ENCODE measurements at regions not wholly inside any gene's neighbourhood (a gene's known extent, or its start where the extent isn't known, plus 50 kb on each side); places are given as distances from the start of the nearest gene placed in this dataset.
"Not testable (repeated sequence)": the region's sequence is repeated elsewhere in the genome, so short reads cannot be mapped to it uniquely, and the experiment has no call there.

DNA sequence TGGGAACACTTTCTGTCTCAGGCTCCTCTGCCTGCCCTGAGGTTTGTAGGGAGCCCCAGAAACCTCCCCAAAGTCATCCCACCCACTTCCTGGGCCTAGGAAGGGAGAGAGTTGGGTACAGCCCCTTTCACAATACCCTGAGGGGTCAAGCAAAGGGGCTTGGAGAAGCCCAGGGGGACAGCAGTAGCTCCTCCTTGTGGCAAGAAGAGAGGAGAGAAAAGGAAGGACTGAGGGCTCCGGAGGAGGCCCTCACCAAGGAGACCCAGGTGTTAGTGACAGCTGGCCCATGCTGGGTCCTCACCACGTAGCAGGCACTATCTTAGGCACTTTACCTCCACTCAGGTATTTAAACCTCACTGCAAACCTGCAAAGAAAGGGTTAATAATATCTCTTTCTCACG is 112.8 kb downstream of the IRX5 start:
- no peak for DNase-seq

- no peak for DNase-seq
These were observed 113.7 kb downstream of the IRX5 start for GRCh38 chr16:55044201-55044975.

- no peak for DNase-seq
These were observed 114.7 kb downstream of the IRX5 start for GRCh38 chr16:55045329-55045728.

GRCh38 chr16:55045756-55046460 is 115.2 kb downstream of the IRX5 start:
- no peak for DNase-seq

DNA sequence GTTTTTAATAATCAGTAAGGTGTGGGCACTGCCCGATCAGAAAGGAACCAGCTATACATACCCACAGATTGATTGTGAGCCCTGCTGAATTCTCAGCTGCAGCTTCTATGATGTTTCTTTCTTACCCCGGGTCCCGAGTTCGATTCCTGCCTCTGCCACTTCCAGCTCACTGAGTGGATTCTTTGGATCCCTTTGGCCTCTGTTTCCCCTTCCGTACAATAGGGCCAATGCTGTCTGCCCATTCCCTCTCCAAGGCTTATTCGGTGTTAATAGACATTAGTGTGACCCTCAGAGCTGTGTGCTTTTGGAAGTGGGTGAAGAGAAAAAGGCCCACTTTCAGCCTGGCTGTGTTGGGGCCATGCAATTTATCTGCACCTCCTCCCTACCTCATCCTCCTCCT is 115.8 kb downstream of the IRX5 start:
- no peak for DNase-seq

GRCh38 chr16:55046916-55047315 is 116.3 kb downstream of the IRX5 start:
- DNase-seq, result no peak

- no peak for DNase-seq
These were observed 116.7 kb downstream of the IRX5 start for GRCh38 chr16:55047331-55047730.

DNA sequence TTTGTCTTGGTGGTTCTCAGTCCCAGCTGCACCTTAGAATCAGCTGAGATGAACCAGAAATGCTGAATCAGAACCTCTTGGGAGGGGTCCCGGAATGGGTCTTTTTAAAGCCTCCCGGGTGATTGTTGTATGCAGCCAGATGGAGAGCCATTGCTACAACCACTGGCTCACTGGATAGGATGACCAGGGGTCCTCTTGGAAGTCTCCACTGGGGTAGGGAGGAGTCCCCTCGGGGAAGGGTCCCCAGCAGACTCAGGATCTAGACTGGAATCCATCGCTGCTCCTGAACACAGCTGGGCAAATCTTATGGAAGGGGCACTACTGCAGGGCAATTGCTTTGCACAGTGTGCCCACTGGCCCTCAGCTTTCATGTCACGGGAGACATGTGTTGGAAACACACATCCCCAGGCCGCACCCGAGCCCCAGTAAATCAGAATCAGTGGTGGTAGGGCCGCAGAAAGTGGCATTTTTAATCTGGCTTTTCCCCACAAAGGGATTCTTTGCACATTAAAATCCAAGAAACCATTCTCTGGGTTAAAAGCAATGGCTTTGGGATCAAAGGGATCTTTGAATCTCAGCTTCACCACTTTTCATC is 117.3 kb downstream of the IRX5 start:
- DNase-seq, result no peak

DNA sequence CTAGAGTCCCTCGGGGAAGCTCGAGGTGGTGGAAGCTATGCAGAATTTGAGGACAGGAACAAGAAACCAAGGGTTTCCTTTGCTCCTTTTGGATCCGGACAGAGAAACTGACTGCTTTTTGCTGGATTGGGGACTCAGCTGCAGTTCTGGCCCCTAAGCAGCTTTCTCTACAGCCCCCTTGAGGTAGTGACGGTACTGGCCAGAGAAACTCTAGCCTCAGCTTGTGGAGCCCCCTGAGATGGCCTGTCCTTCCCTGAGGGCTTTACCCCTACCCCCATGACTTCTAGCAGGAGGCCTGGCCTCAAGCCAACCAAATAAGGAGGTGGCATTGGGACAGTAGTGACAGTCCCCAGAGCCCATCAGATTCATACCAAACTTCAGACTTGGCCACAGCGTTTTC is 118.1 kb downstream of the IRX5 start:
- no peak for DNase-seq

GRCh38 chr16:55051571-55052347 is 121.1 kb downstream of the IRX5 start:
- DNase-seq, result no peak

GRCh38 chr16:55052348-55052734 is 121.7 kb downstream of the IRX5 start:
- no peak for DNase-seq

DNA sequence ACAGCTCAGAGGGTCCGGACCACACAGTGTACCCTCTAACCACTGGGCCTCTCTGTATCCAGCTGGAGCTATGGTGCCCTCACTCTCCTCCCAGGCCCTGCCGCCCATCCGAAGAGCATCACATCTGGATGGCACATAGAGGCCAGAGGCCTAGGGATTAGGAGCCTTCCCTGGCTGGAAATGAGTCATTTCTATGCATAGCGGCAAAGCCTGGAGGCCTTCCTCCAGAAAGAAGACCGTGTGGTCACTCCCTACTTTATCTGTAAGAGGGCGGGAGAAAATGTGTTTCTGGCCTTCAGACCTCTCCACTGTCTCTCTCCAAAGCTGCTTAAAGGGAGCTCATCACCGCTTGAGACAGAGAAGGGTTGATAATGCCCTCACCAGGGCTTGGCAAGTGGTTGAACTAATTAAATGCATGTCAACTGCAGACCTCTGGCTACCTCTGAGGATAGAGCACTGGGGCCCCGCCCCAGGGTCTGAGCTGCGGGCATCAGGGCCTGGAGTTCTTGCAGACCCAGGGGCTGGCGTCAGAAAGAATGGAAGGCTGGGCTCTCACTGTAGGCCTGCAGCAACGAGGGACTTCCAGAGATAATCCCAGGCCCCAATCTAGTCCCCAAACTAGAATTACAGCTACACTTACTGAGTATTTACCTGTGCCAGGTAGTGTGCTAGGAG is 122.2 kb downstream of the IRX5 start:
- no peak for DNase-seq

DNA sequence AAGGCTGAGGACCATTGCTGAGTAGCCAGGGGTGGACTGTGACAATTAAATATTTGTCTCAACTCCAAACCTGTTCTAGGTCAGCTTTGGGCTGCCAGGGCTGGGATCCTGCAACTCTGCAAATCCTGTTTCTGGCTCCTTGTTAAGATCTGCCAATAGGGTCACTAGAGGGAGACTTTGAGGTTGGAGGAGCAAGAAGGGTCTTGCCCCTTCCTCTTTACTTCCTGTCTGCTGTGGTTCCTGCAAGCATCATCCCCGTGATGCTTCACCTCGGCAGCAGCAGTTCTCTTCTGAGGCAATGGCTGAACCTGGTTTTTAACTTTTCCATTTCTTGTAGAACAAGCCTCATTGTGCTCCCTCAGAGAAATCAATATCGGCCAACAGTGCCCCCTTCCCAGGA is 124.6 kb downstream of the IRX5 start:
- DNase-seq, result no peak

GRCh38 chr16:55056585-55057401 is 126.1 kb downstream of the IRX5 start:
- no peak for DNase-seq

DNA sequence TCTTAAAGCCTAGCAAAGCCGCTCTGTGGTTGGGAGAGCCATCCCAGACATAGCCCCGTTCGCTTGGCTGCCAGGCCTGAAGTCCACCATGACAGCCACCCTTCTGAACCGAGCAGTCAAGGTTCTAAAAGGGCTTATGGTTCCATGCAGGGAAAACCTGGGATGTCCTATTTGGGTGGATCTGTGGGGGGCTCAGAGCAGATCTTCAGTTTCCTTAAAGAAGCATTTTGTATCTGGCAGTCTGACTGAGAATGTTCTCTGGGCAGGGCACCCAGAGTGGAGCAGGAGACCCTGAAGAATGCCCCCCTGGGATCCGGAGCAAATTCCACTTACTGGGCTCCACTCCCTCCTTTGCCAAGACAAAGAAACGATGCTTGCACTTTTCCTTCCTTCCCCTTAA is 127.2 kb downstream of the IRX5 start:
- DNase-seq, result no peak

DNA sequence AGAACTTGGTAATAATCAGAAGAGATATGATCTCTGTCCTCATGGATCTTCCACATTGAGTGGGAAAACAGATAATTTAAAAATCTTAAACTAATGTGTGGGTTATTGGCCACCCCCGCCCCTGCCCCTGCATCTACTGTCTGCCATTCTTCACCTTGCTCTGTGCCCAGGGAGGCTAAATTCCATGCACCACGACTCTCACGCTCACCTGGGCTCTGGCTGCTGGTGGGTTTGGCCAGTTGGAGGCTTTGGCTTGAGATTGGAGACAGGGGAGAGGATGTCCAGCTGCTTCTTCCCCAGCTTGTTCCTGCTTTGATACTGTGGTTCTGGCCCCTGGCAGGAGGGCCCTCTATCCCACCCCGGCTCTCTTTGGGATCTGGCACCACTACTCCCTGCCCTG is 127.9 kb downstream of the IRX5 start:
- DNase-seq, result no peak

DNA sequence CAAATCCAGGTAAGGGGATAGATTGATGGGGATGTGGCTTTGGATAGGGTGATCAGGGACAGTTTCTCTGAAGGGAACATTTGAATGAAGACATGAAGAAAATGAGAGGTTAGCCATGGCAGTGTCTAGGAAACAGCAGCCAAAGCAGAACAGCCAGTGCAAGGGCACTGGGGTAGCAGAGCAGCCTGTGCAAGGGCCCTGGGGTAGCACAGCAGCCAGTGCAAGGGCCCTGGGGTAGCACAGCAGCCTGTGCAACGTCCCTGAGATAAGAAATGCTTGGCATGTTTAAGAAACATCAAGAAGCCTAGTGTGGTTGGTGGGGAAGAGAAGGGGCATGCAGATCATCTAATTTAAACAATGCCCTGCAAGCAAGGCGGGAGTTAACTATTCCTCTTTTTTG is 128.5 kb downstream of the IRX5 start:
- DNase-seq, result no peak

DNA sequence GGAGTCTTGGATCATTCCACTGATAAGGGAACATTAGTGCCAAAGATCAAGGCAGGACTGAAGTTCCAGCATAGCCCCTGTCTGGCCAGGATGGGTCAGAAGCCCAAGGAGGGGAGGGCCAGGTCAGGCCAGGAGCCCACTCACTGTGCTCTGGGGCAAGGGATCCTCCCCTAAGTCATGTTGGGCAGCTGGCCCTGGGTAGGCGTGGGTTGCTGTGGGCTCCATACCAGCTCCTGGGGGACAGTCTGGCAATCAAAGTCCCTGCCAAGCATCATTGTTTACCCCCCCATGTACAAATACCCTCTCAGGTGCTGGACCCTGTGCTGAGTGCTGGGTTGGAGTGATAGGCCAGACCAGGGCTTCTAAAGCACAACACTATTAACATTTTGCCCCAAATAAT is 130.5 kb downstream of the IRX5 start:
- no peak for DNase-seq

DNA sequence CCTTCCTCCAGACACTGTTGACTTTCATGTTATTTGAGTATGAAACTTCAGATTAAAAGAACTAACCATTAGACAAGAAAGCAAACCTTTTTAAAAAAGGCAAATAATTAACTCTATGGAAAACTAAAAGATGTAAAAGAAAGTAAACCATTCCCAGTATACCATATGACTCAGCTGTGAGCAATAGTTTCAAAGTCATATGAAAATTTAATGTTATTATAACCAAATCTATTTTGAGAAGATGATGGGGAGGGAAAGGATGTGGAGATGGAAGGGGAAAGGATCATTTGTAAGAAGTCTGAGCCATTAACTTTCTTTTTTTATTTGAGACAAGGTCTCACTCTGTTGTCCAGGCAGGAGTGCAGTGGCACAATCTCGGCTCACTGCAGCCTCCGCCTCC is 131.8 kb downstream of the IRX5 start:
- no peak for DNase-seq

DNA sequence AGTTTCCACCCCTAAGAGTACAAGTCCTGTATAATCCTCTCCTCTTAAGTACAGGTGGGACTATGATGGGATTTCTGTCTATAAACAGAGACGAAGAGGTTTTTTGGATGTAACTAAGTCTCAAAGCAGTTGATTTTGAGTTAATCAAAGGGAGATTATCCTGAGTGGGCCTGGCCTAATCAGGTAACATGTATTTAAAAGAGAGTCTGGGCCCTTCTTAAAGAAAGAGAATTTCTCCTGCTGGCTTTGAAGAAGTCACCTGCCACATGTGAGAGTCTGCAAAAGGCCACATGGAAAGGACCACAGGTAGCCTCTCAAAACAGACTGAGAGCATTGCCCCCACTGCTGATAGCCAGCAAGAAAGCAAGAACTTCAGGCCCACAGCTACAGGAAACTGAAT is 142.3 kb downstream of the IRX5 start:
- DNase-seq, result no peak

DNA sequence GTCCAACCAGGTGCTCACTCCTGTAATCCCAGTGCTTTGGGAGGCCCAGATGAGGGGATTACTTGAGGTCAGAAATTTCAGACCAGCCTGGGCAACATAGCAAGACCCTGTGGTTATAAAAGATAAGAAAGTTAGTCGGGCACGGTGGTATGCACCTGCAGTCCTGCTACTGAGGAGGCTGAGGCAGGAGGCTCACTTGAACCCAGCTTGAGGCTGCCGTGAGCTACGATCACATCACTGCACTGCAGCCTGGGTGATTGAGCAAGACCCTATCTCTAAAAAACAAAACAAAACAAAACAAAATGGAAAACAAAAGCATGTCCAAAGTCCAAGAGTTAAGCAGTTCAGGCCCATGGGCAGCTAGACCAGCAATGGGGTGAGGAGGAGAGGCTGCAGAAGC is 143.2 kb downstream of the IRX5 start:
- no peak for DNase-seq

GRCh38 chr16:55075208-55075607 is 144.5 kb downstream of the IRX5 start:
- not testable (repeated sequence) for DNase-seq
